Thymus (tissue), 11 donors: ENCODE measurements at regions not wholly inside any gene's neighbourhood (a gene's known extent, or its start where the extent isn't known, plus 50 kb on each side); places are given as distances from the start of the nearest gene placed in this dataset.
A peak's percentile ranks its signal among the peaks of the same experiment; 100 is the strongest.

Experiments
- DNase-seq, 9 donors: peaks; one replicate each; pipeline ENCODE4 v3.0.0-alpha.2; 2013; ENCODE audit warnings: low spot score in 9 of 9, low read depth in 6 of 9, missing footprints in 1 of 9
- H3K27ac ChIP-seq, 2 donors: one replicate each; pipeline ENCODE4 v1.5.1; 2013; ENCODE audit warnings: control low read depth in 1 of 2, low read depth in 1 of 2, low read length in 1 of 2, mild to moderate bottlenecking in 1 of 2, moderate library complexity in 1 of 2
- H3K27me3 ChIP-seq, 2 donors: one replicate each; pipeline ENCODE4 v1.5.1; 2013; ENCODE audit warnings: low read length in 1 of 2; ENCODE audit not compliant: control insufficient read depth in 2 of 2, insufficient read depth in 1 of 2
- H3K36me3 ChIP-seq, 2 donors: one replicate each; pipeline ENCODE4 v1.5.1; 2013; ENCODE audit warnings: low read length in 1 of 2, mild to moderate bottlenecking in 1 of 2, moderate library complexity in 1 of 2; ENCODE audit not compliant: control insufficient read depth in 2 of 2, insufficient read depth in 2 of 2
- H3K4me1 ChIP-seq, 2 donors: one replicate each; pipeline ENCODE4 v1.5.1; 2013; ENCODE audit warnings: low read length in 2 of 2; ENCODE audit not compliant: control insufficient read depth in 2 of 2, insufficient read depth in 2 of 2
- H3K4me3 ChIP-seq, 2 donors: one replicate each; pipeline ENCODE4 v1.5.1; 2013; ENCODE audit warnings: low read length in 2 of 2, control low read depth in 1 of 2, mild to moderate bottlenecking in 1 of 2
- H3K9me3 ChIP-seq, 2 donors: one replicate each; pipeline ENCODE4 v1.5.1; 2013; ENCODE audit warnings: low read length in 1 of 2, mild to moderate bottlenecking in 1 of 2; ENCODE audit not compliant: control insufficient read depth in 2 of 2, insufficient read depth in 1 of 2
- WGBS: extraction: QIAGEN DNeasy Blood & Tissue Kit; methylation state at CpG from one replicate; pipeline ENCODE4 v1.1.7; 2013; 5-methylcytosine and 5-hydroxymethylcytosine counted together
- donor health status: healthy.

DNA sequence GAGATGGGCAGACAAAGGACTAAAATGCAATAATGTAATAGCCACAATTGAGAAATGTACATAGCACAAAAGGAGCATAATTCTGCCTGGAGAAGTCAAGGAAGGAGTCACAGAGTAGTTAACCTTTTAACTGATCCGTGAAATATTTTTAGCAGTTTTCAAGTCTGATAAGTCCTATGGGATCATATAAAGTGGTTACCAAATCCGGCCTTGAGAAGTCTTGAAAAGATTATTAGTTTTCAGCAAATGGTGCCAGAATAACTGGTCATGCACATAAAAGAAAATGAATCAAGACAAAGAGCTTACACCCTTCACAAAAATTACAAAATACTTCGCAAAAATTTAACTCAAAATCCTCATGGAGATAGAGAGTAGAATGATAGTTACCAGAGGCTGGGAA lies 788.7 kb upstream of the AMOT start:
- Histone ChIP-seq H3K9me3 (no peaks in the 10 kb centered on the region), H3K4me3 (no peak overlapping the region), H3K27me3 (no peaks in the 10 kb centered on the region), H3K4me1 (no peaks in the 10 kb centered on the region), H3K36me3 (no peaks in the 10 kb centered on the region), H3K27ac (no peak overlapping the region)
- no peak for DNase-seq
- WGBS = 94% methylated on average over 3 of the region's 3 CpGs

DNA sequence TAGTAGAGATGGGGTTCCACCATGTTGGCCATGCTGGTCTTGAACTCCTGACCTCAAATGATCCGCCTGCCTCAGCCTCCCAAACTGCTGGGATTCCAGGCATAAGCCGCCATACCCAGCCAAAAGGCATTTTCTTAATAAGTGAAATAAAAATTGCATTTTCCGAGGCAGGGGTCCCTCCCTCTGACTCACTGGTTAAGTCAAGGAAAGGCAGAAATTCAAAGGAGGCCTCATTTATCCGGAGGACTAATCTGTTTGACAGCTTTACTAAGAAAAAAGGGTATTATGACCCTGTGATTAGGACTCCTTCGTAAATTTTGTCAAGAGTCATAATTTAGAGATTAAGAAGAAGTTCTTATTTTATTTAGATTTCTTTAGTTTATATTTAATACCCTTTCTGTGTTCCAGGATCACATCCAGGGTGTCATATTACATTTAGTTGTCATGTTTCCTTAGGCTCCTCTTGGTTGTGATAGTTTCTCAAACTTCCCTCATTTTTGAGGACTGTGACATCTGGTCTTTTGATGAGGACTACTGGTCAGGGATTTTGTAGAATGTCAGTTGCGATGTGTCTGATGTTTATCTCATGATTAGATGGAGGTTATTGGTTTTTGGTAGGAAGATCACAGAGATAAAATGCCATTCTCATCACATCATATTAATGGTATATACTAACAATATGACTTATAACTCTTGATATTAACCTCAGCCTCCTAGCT lies 753.7 kb upstream of the AMOT start:
- Histone ChIP-seq H3K27me3 (no peaks in the 10 kb centered on the region), H3K27ac (no peak overlapping the region), H3K4me1 (no peaks in the 10 kb centered on the region), H3K9me3 (no peaks in the 10 kb centered on the region), H3K4me3 (no peak overlapping the region), H3K36me3 (no peaks in the 10 kb centered on the region)
- 92% methylated on average over 6 of the region's 6 CpGs for WGBS
- no peak for DNase-seq

DNA sequence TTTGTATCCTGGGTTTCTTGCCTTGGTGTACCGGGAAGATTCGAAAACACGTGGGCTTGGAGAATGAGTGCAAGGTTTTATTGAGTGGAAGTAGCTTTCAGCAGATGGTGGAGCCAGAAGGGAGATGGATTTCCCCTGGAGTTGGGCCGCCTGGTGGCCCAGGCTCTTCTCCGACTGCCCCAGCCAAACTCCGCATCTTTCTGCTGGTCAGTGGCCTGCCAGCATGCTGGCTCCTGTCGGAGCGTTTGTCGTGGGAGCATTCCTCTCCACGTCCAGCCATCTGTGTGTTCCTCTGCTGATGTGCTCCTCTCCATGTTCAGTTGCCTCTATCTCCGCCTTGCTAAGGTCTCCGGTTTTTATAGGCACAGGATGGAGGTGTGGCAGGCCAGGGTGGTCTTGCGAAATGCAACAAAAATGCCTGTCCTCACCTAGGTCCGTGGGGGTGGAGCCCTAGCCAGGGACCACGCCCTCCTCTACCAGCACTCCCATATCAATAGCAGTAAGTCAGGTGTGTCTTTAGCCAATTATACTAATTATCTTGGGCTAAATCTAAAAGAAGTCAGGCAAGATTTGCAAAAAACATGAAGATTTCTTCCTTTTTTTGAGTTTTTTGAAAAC lies 745.8 kb upstream of the AMOT start:
- 96% methylated on average over 15 of the region's 15 CpGs for WGBS
- no peak for DNase-seq
- Histone ChIP-seq H3K27me3 (no peaks in the 10 kb centered on the region), H3K27ac (no peak overlapping the region), H3K4me1 (no peaks in the 10 kb centered on the region), H3K4me3 (no peak overlapping the region), H3K9me3 (no peaks in the 10 kb centered on the region), H3K36me3 (no peaks in the 10 kb centered on the region)

DNA sequence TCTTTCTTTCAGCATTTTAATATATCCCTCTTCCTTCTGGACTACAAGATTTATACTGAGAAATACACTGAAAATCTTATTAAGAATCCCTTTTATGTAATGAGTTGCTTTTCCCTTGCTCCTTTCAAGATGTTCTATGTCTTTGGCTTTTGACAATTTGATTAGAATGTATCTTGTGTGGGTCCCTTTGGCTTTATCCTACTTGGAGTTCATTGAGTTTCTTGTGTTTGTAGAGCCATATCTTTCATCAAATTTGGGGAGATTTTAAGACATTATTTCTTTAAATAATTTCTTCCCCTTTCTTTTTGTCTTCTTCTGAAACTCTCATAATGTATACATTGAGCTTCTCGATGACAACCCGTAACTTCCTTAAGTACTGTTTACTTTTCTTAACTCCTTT lies 739.9 kb upstream of the AMOT start:
- Histone ChIP-seq H3K36me3 (no peaks in the 10 kb centered on the region), H3K4me3 (no peak overlapping the region), H3K27me3 (no peaks in the 10 kb centered on the region), H3K9me3 (no peaks in the 10 kb centered on the region), H3K27ac (no peak overlapping the region), H3K4me1 (no peaks in the 10 kb centered on the region)
- WGBS = 94% methylated on average over 2 of the region's 2 CpGs
- DNase-seq = no peak

DNA sequence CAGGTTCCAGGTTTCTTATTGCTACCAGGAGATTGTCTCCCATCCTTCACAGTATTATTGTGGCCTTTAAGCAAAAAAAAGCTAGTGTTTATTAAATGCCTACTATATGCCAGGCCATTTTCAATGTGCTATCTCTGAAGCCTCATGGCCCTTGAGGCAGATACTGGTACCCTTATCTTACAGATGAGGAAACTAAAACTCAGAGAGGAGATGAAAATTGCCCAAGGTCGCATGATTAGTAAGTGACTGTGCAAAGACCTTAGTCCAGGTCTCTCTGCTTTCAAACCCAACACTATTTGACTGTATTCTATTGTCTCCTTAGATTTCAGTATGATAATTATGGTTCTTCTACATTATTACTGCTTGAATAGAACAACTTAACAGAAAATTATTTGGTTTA lies 717.9 kb upstream of the AMOT start:
- WGBS = 83% methylated on average over 1 of the region's 1 CpG
- H3K27me3 ChIP-seq = no peaks in the 10 kb centered on the region

DNA sequence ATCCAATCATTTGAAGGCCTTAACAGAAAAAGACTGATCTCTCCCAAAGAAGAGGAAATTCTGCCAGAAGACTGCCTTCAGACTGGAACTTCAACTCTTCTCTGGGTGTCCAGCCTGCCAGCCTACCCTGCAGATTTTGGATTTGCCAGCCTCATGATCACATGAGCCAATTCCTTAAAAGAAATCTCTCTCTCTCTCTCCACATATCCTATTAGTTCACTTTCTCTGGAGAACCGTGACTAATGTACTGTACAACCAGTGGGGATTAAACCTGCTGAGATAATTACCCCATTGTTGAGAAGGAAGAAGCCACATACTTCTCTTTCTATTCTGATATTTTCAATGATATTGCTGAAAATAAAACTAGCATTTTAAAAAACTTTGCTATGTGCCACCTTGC lies 711.3 kb upstream of the AMOT start:
- no peaks in the 10 kb centered on the region for H3K36me3 ChIP-seq

More for the DNA sequence above, 717.9 kb upstream of the AMOT start:
- Histone ChIP-seq H3K36me3 (no peaks in the 10 kb centered on the region), H3K4me3 (no peak overlapping the region), H3K27ac (no peak overlapping the region), H3K4me1 (no peaks in the 10 kb centered on the region), H3K9me3 (no peaks in the 10 kb centered on the region)
- no peak for DNase-seq

DNA sequence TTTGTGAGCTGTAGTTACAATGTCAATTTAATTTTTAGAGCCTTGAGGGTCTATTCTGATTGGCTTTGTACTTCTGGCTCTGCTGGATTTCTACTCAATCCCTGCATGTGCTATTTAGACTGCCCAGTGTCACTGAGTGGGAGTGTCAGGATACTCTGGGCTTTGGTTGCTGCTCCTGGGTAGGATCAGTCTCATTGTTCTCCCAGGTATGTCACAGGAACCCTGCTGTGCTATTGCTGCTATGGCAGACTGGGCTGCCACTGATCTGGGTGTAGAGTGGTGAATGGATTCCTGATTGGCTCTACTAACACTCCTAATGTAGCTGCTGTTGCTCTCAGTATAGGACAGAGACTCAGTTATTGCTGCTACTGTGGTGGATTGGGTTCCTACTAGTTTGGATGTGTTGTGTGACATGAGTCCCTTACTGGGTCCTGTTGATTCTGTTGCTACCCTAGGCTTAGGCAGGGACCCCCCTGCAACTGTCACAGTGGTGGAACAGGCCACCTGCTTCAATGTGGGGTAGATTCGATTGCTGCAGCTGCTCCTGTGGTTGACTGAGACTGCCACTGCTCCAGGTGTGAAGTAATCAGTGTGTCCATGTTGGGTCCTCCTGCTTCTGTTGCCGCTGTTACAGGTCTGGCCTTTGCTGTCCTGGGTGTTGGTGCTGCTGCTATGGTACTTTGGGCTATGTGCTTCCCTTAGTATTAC lies 707.8 kb upstream of the AMOT start:
- Histone ChIP-seq H3K27ac (peak overlapping the region in 1 of 2 donors; percentile 73), H3K27me3 (no peaks in the 10 kb centered on the region), H3K4me1 (peaks cover 0 to 8% of the 10 kb centered on the region in 2 donors), H3K4me3 (no peak overlapping the region), H3K36me3 (no peaks in the 10 kb centered on the region), H3K9me3 (peaks cover 0 to 6% of the 10 kb centered on the region in 2 donors)
- DNase-seq = peak in 7 of 9 donors; percentile 6 to 69 (median 22)
- 89% methylated on average over 2 of the region's 2 CpGs for WGBS

More for the DNA sequence above, 711.3 kb upstream of the AMOT start:
- Histone ChIP-seq H3K27ac (no peak overlapping the region), H3K4me1 (peaks cover 0 to 8% of the 10 kb centered on the region in 2 donors), H3K9me3 (peaks cover 0 to 2% of the 10 kb centered on the region in 2 donors), H3K4me3 (no peak overlapping the region), H3K27me3 (no peaks in the 10 kb centered on the region)
- no peak for DNase-seq
- 92% methylated on average over 1 of the region's 1 CpG for WGBS

DNA sequence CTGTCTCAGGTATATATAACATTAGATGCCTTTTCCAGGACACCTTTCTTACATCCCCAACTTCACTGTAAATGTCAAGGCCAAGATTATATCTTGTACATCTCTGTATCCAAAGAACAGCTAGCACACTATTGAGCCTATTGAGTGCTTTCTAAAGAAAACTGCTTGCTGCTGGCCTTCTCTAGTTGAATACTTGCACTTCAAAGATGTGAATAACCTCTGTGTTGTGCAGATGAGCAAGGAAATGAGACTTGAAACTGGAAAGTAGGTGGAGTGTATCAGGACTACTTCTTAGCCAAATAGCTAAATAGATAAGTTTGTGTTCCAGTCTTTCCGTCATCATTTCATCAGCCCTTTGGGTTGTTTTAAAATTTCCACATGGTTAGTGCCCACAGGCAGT lies 704.4 kb upstream of the AMOT start:
- Histone ChIP-seq H3K36me3 (no peaks in the 10 kb centered on the region), H3K9me3 (peaks cover 0 to 6% of the 10 kb centered on the region in 2 donors), H3K4me1 (peaks cover 0 to 8% of the 10 kb centered on the region in 2 donors), H3K27me3 (no peaks in the 10 kb centered on the region), H3K4me3 (no peak overlapping the region), H3K27ac (no peak overlapping the region)
- no peak for DNase-seq
- no CpG with 5 or more reads among the region's 1 CpG for WGBS
